Endodermal cell (in vitro differentiated cells): ENCODE measurements at regions not wholly inside any gene's neighbourhood (a gene's known extent, or its start where the extent isn't known, plus 50 kb on each side); places are given as distances from the start of the nearest gene placed in this dataset.

Experiments used
- DNase-seq: peaks from one replicate; pipeline ENCODE4 v3.0.0-alpha.2; 2017
- H3K27ac ChIP-seq: 2 replicates; pipeline ENCODE4 v1.5.1; 2013; ENCODE audit warnings: mild to moderate bottlenecking, low read depth, low read length, moderate library complexity
- H3K27me3 ChIP-seq: 2 replicates; pipeline ENCODE4 v1.6.1; 2013; ENCODE audit warnings: mild to moderate bottlenecking, low read length, moderate library complexity; ENCODE audit not compliant: insufficient read depth, control insufficient read depth, poor library complexity, severe bottlenecking
- H3K36me3 ChIP-seq: 2 replicates; pipeline ENCODE4 v1.7.0; 2013; ENCODE audit warnings: mild to moderate bottlenecking, low read length, moderate library complexity; ENCODE audit not compliant: control insufficient read depth, insufficient read depth
- H3K4me1 ChIP-seq: one replicate; pipeline ENCODE4 v1.7.0; 2013; ENCODE audit warnings: low read length; ENCODE audit not compliant: control insufficient read depth, insufficient read depth
- H3K4me3 ChIP-seq: 2 replicates; pipeline ENCODE4 v1.5.1; 2013; ENCODE audit warnings: mild to moderate bottlenecking, low read length, moderate library complexity
- H3K9ac ChIP-seq: 2 replicates; pipeline ENCODE4 v1.6.1; 2013; ENCODE audit warnings: mild to moderate bottlenecking, low read length, moderate library complexity; ENCODE audit not compliant: poor library complexity, severe bottlenecking; ENCODE audit errors: extremely low read depth
- H3K9me3 ChIP-seq: 2 replicates; pipeline ENCODE4 v1.6.1; 2013; ENCODE audit warnings: mild to moderate bottlenecking, low read length, moderate library complexity; ENCODE audit not compliant: control insufficient read depth
- H3K27ac Mint-ChIP-seq: 2 replicates; pipeline ENCODE4 v1.8.0; 2020; ENCODE audit warnings: mixed read lengths
- H3K27me3 Mint-ChIP-seq: 2 replicates; pipeline ENCODE4 v1.8.0; 2021; ENCODE audit warnings: mild to moderate bottlenecking, mixed read lengths; ENCODE audit not compliant: insufficient read depth
- H3K36me3 Mint-ChIP-seq: 2 replicates; pipeline ENCODE4 v1.8.0; 2020; ENCODE audit warnings: low read depth, mixed read lengths
- H3K4me1 Mint-ChIP-seq: 2 replicates; pipeline ENCODE4 v1.8.0; 2020; ENCODE audit warnings: mixed read lengths
- H3K4me3 Mint-ChIP-seq: 2 replicates; pipeline ENCODE4 v1.8.0; 2020; ENCODE audit warnings: mild to moderate bottlenecking, moderate library complexity, mixed read lengths
- H3K9me3 Mint-ChIP-seq: 2 replicates; pipeline ENCODE4 v1.8.0; 2020; ENCODE audit warnings: mild to moderate bottlenecking, mixed read lengths
- WGBS, 2 experiments: methylation state at CpG; one replicate each; pipeline versions ENCODE4 v1.1.5 to v1.1.7; 2013; ENCODE audit warnings: missing lambda C conversion rate in 2 of 2, mixed read lengths in 1 of 2; ENCODE audit not compliant: insufficient coverage in 1 of 2, insufficient read length in 1 of 2; 5-methylcytosine and 5-hydroxymethylcytosine counted together
- TF ChIP-seq, protein P1 (sequence below): fragments of 200-600 bp; sonication (generic); conservative IDR thresholded peaks from 2 replicates; pipeline ENCODE4 v1.5.0; 2021; ENCODE audit warnings: antibody characterized with exemption, mild to moderate bottlenecking

DNA sequence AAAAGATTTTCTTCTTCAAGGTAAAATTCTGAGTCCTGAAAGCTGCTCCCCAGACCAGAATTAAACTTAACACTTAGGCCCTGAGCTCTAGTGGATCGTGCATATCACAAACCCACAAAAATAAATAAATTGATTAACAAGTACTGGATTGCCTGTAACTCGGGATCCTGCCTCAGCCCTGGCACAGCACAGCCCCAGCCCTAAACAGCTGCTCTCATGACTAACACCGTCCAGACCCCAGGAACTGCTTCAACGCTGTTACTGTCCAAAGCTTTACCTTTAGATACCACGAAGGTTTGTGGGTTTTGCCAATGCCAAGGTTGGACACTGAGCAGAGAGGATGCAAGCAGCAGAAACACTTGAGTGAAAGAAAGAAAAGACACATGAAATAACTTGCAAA is 172.5 kb downstream of the COPRS start:
- Mint-ChIP-seq H3K4me1 (no peaks in the 10 kb centered on the region), H3K4me3 (no peak overlapping the region), H3K27ac (no peak overlapping the region), H3K36me3 (no peaks in the 10 kb centered on the region), H3K9me3 (no peaks in the 10 kb centered on the region), H3K27me3 (peaks cover 2% of the 10 kb centered on the region)
- 85 to 100% methylated on average over 3 to 5 of the region's 5 CpGs for WGBS, 2 experiments
- Histone ChIP-seq H3K36me3 (no peaks in the 10 kb centered on the region), H3K27ac (no peak overlapping the region), H3K4me3 (no peak overlapping the region), H3K27me3 (no peaks in the 10 kb centered on the region), H3K9ac (no peak overlapping the region), H3K9me3 (no peaks in the 10 kb centered on the region), H3K4me1 (no peaks in the 10 kb centered on the region)
- peak; percentile 37 for DNase-seq
- TF ChIP-seq, protein P1, sequence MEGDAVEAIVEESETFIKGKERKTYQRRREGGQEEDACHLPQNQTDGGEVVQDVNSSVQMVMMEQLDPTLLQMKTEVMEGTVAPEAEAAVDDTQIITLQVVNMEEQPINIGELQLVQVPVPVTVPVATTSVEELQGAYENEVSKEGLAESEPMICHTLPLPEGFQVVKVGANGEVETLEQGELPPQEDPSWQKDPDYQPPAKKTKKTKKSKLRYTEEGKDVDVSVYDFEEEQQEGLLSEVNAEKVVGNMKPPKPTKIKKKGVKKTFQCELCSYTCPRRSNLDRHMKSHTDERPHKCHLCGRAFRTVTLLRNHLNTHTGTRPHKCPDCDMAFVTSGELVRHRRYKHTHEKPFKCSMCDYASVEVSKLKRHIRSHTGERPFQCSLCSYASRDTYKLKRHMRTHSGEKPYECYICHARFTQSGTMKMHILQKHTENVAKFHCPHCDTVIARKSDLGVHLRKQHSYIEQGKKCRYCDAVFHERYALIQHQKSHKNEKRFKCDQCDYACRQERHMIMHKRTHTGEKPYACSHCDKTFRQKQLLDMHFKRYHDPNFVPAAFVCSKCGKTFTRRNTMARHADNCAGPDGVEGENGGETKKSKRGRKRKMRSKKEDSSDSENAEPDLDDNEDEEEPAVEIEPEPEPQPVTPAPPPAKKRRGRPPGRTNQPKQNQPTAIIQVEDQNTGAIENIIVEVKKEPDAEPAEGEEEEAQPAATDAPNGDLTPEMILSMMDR = no peak

DNA sequence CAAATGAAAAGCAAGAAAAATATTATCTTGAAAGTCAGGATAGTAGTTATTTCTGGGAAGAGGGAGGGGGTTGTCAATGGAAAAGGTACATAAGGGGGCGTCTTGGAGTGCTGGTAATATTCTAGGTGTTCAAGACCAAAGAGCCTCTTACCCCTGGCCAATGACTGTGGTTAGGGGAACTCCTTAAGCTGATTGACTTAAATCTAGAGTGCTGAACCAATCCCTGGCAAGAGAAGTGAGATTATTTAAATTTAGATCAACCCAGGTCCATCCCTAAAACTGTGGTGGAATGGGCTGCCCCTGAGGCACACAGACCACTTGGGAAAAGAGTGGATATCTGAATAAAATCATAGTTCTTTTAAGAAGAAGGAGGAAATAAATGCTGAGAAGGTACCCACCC is 174.1 kb downstream of the COPRS start:
- Mint-ChIP-seq H3K4me1 (no peaks in the 10 kb centered on the region), H3K27me3 (peaks cover 2% of the 10 kb centered on the region), H3K36me3 (no peaks in the 10 kb centered on the region), H3K27ac (no peak overlapping the region), H3K4me3 (no peak overlapping the region), H3K9me3 (no peaks in the 10 kb centered on the region)
- Histone ChIP-seq H3K36me3 (no peaks in the 10 kb centered on the region), H3K27me3 (no peaks in the 10 kb centered on the region), H3K9me3 (no peaks in the 10 kb centered on the region), H3K4me3 (no peak overlapping the region), H3K4me1 (no peaks in the 10 kb centered on the region), H3K9ac (no peak overlapping the region), H3K27ac (no peak overlapping the region)
- TF ChIP-seq, protein P1 = no peak
- 42 to 50% methylated on average over 1 of the region's 1 CpG for WGBS, 2 experiments
- peak; percentile 15 for DNase-seq

DNA sequence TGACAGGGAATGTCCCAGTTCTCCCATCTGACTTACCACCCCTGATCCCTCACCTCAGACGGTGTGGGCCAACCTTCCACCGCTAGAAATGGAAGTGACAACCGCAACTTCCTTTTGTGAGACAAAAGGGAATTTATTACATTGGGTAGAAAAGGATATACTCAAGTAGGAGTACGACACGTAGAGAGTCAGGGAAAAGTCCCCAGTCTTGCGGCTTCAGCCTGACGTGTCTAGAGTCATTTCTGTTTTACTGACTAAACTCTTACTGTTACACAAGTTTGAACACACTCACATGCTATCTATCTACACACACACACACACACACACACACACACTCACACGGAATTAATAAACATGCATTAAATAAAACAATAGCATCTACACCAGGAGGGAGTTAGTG is 178.9 kb downstream of the COPRS start:
- no peak overlapping the region for H3K9ac ChIP-seq
- no peak overlapping the region for H3K4me3 Mint-ChIP-seq
- H3K27ac Mint-ChIP-seq = no peak overlapping the region
- H3K9me3 Mint-ChIP-seq = peaks cover 7% of the 10 kb centered on the region
- WGBS, 2 experiments = 90 to 96% methylated on average over 5 to 7 of the region's 8 CpGs
- no peaks in the 10 kb centered on the region for H3K36me3 ChIP-seq
- H3K27me3 Mint-ChIP-seq = peaks cover 11% of the 10 kb centered on the region
- peaks cover 6% of the 10 kb centered on the region for H3K4me1 Mint-ChIP-seq
- no peak overlapping the region for H3K27ac ChIP-seq
- peak; percentile 28 for DNase-seq
- H3K4me1 ChIP-seq = no peaks in the 10 kb centered on the region
- no peaks in the 10 kb centered on the region for H3K36me3 Mint-ChIP-seq
- H3K9me3 ChIP-seq = no peaks in the 10 kb centered on the region
- H3K27me3 ChIP-seq = no peaks in the 10 kb centered on the region
- H3K4me3 ChIP-seq = no peak overlapping the region
- TF ChIP-seq, protein P1 = no peak
